ENCODE measurements at regions not wholly inside any gene's neighbourhood (a gene's known extent, or its start where the extent isn't known, plus 50 kb on each side); places are given as distances from the start of the nearest gene placed in this dataset.

DNA sequence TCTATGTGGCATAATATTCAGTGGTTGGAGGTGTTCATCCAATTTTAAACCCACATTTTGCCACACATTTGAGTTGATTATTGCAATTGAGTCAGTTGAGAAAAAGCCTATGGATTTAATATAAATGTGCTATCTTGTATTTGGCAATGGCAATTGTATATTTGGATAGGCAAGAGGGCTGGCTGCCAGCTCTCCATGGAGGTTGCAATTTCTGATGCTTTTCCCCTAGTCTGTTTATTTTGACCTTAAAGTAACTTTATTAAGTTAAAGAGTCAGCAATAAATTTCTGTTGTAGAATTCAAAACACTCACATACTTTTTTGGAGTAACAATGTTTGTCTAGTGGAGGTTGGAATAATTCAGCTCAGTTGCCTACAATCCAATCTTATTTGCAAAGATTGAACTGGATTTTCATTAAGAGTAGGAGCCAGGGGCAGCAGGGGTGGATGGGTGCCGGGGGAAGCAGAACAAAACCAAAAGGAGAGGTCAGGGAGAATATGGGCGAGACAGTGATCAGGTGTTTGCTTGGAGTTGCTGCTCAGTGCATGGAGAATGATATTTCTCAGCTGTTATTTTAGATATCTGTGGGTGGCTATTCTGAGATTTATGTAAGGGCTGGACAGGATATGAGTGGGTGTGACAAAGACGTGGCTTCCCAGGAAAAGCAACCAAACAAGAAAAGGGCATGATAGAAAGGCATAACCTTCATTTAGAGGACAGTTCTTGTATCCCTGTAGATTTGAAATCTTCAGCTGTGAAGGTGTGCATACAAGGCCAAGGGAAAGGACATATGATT is 163.0 kb downstream of the HDGFL1 start:
- H3K4me3 Mint-ChIP-seq = no peak overlapping the region
- H3K4me1 Mint-ChIP-seq = no peaks in the 10 kb centered on the region
- peaks cover 0 to 2% (median 0%) of the 10 kb centered on the region in 3 donors for H3K27me3 Mint-ChIP-seq (ENCODE audit: low read depth in 3 of 3)
- DNase-seq = no peak
- H3K9me3 Mint-ChIP-seq = peaks cover 4 to 22% (median 9%) of the 10 kb centered on the region in 6 donors
- no peaks in the 10 kb centered on the region for H3K36me3 Mint-ChIP-seq
- no peak overlapping the region for H3K27ac Mint-ChIP-seq

DNA sequence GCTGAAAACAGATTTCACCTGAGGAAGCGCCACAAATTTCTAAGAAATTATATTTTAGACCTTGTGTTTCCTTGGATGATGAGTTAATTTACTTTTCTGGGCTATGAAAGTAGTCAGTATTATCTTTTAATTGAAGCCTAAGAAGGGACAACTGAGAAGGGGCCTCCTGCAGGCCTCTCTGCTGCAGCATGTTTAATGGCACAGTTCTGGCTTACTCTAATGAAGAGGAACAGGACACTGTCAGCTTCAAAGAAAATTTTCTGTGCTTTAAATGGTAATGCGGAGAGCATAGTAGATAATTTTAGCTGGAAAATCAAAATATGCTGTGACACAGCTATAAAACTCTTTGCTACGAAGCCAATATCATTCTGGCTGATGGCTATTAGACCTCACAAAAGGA is 167.4 kb downstream of the HDGFL1 start:
- H3K36me3 Mint-ChIP-seq = no peaks in the 10 kb centered on the region
- H3K27me3 Mint-ChIP-seq (ENCODE audit: low read depth in 3 of 3) = peaks cover 0 to 2% (median 0%) of the 10 kb centered on the region in 3 donors
- no peaks in the 10 kb centered on the region for H3K4me1 Mint-ChIP-seq
- H3K4me3 Mint-ChIP-seq = no peak overlapping the region
- no peak for DNase-seq
- H3K9me3 Mint-ChIP-seq = peaks cover 3 to 30% (median 10%) of the 10 kb centered on the region in 6 donors
- H3K27ac Mint-ChIP-seq = no peak overlapping the region

- H3K4me3 Mint-ChIP-seq = no peak overlapping the region
- peaks cover 3 to 34% (median 10%) of the 10 kb centered on the region in 6 donors for H3K9me3 Mint-ChIP-seq
- DNase-seq = no peak
- no peaks in the 10 kb centered on the region for H3K36me3 Mint-ChIP-seq
- H3K4me1 Mint-ChIP-seq = no peaks in the 10 kb centered on the region
- peaks cover 0 to 2% (median 0%) of the 10 kb centered on the region in 3 donors for H3K27me3 Mint-ChIP-seq (ENCODE audit: low read depth in 3 of 3)
- H3K27ac Mint-ChIP-seq = no peak overlapping the region
These were observed 168.0 kb downstream of the HDGFL1 start for GRCh38 chr6:22737331-22737730.

DNA sequence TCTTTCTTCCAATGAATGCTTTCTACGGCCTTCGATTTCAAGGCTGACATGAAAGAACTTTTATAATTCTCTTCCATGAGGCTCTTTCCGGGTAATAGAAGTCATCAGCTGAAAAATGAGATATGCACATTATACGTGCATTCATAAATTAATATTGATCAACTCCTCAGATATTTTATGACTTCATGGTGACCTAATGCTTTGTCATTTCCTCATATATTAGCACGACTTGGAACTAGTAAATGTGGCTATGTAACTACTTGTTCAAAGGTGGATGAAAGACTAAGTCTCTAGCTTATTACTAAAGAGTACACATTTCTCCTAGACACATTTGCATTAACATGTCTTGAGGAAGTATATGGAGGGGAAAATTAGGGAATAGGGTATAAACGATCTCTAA is 168.8 kb downstream of the HDGFL1 start:
- Mint-ChIP-seq H3K4me1 (no peaks in the 10 kb centered on the region), H3K36me3 (no peaks in the 10 kb centered on the region), H3K27me3 (ENCODE audit: low read depth in 3 of 3) (peaks cover 0 to 2% (median 0%) of the 10 kb centered on the region in 3 donors)

DNA sequence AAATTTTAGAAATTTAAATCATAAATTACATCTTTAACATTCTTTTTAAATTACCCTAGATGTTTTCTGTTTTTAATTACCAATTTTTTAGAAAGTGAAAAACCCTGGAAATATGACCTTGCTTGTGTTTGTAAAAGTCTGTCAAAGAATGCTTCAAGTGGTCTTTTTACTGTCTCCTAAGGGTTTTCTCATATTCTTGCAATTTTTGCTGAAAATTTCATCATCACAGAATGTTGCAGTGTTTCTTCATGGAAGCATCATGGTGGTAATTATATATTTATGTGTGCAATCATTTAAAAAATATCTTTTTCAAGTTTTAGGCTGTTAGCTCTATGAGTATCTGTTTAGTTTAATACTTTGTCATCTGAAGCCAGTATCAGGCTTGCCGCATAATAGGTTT is 178.2 kb downstream of the HDGFL1 start:
- no peak for DNase-seq
- Mint-ChIP-seq H3K36me3 (no peaks in the 10 kb centered on the region), H3K27ac (no peak overlapping the region), H3K4me3 (no peak overlapping the region), H3K9me3 (peaks cover 3 to 17% (median 6%) of the 10 kb centered on the region in 6 donors), H3K27me3 (ENCODE audit: low read depth in 3 of 3) (no peaks in the 10 kb centered on the region), H3K4me1 (no peaks in the 10 kb centered on the region)

More for the DNA sequence above, 168.8 kb downstream of the HDGFL1 start:
- Mint-ChIP-seq H3K4me3 (no peak overlapping the region), H3K9me3 (peaks cover 6 to 35% (median 9%) of the 10 kb centered on the region in 6 donors), H3K27ac (no peak overlapping the region)
- no peak for DNase-seq

- peaks cover 2 to 17% (median 3%) of the 10 kb centered on the region in 6 donors for H3K9me3 Mint-ChIP-seq
These were observed 179.3 kb downstream of the HDGFL1 start for GRCh38 chr6:22748681-22749080.

GRCh38 chr6:22749696-22750095 is 180.3 kb downstream of the HDGFL1 start:
- Mint-ChIP-seq H3K4me1 (no peaks in the 10 kb centered on the region), H3K4me3 (no peak overlapping the region), H3K36me3 (no peaks in the 10 kb centered on the region), H3K27me3 (ENCODE audit: low read depth in 3 of 3) (no peaks in the 10 kb centered on the region), H3K9me3 (peaks cover 2 to 14% (median 3%) of the 10 kb centered on the region in 6 donors), H3K27ac (no peak overlapping the region)
- no peak for DNase-seq

More at GRCh38 chr6:22748681-22749080, 179.3 kb downstream of the HDGFL1 start:
- no peak for DNase-seq
- no peaks in the 10 kb centered on the region for H3K4me1 Mint-ChIP-seq
- no peak overlapping the region for H3K4me3 Mint-ChIP-seq
- H3K27ac Mint-ChIP-seq = no peak overlapping the region
- no peaks in the 10 kb centered on the region for H3K27me3 Mint-ChIP-seq (ENCODE audit: low read depth in 3 of 3)
- no peaks in the 10 kb centered on the region for H3K36me3 Mint-ChIP-seq

DNA sequence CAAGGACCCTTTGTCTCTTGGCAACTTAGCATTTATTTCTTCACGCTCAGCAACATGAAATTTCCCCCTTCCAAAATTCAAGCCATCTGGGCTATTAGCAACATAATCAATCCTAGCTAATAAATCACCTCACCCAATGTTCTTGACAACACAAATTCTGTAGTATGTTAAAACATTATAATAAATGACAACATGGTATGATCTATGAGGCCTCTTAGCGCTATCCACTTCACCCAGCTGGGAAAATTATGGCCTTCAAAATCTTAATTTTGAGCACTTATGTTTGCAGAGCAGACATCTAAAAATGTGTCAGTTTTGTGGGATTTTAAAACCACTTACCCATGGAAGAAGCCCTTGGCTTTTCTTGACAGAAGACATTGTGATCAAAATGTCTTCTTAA is 181.9 kb downstream of the HDGFL1 start:
- DNase-seq = no peak
- H3K4me1 Mint-ChIP-seq = no peaks in the 10 kb centered on the region
- H3K4me3 Mint-ChIP-seq = no peak overlapping the region
- H3K27ac Mint-ChIP-seq = no peak overlapping the region
- H3K27me3 Mint-ChIP-seq (ENCODE audit: low read depth in 3 of 3) = no peaks in the 10 kb centered on the region
- no peaks in the 10 kb centered on the region for H3K36me3 Mint-ChIP-seq
- H3K9me3 Mint-ChIP-seq = peaks cover 2 to 14% (median 3%) of the 10 kb centered on the region in 6 donors

DNA sequence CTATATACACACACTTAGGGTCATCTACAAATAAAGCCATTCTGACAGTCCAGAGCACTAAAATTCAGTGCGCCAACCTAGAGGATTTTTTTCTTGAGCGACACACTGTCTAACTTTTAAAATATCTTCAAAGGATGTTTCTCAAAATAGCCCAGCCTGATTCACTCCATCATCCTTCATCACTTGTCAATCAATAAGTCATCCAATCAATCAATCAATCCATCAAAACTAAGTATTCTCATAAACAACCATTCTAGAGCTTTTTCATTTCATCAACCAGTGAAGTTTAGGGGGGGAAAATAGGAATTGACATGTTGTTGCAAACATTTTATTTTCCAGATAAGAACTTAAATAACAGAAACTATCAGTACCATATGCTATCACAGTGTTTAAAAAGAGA is 183.2 kb downstream of the HDGFL1 start:
- Mint-ChIP-seq H3K27ac (no peak overlapping the region), H3K36me3 (no peaks in the 10 kb centered on the region), H3K27me3 (ENCODE audit: low read depth in 3 of 3) (no peaks in the 10 kb centered on the region), H3K4me3 (no peak overlapping the region), H3K9me3 (peaks cover 2 to 14% (median 3%) of the 10 kb centered on the region in 6 donors), H3K4me1 (no peaks in the 10 kb centered on the region)
- DNase-seq = no peak

DNA sequence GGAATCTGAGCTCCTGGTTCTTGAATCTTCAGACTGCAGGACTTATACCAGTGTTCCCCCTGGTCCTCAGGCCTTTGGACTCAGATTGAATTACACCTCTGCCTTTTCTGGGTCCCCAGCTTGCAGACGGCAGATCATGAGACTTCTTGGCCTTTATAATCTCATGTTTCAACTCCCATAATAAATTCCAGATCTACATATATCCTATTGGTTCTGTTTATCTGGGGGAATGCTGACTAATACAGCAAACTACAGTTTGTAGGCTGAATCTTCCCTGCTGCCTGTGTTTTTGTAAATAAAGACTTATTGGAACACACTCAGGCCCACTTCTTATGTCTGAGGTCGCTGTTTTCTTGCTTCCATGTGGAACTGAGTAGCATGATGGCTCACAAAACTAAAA is 184.7 kb downstream of the HDGFL1 start:
- H3K36me3 Mint-ChIP-seq = no peaks in the 10 kb centered on the region
- H3K27me3 Mint-ChIP-seq (ENCODE audit: low read depth in 3 of 3) = no peaks in the 10 kb centered on the region
- peaks cover 0 to 20% (median 2%) of the 10 kb centered on the region in 6 donors for H3K9me3 Mint-ChIP-seq
- no peak for DNase-seq
- H3K4me3 Mint-ChIP-seq = no peak overlapping the region
- no peak overlapping the region for H3K27ac Mint-ChIP-seq
- no peaks in the 10 kb centered on the region for H3K4me1 Mint-ChIP-seq

GRCh38 chr6:22755605-22756004 is 186.2 kb downstream of the HDGFL1 start:
- Mint-ChIP-seq H3K9me3 (peaks cover 0 to 23% (median 2%) of the 10 kb centered on the region in 6 donors), H3K27me3 (ENCODE audit: low read depth in 3 of 3) (no peaks in the 10 kb centered on the region), H3K4me1 (no peaks in the 10 kb centered on the region), H3K36me3 (no peaks in the 10 kb centered on the region), H3K4me3 (no peak overlapping the region), H3K27ac (no peak overlapping the region)
- no peak for DNase-seq

DNA sequence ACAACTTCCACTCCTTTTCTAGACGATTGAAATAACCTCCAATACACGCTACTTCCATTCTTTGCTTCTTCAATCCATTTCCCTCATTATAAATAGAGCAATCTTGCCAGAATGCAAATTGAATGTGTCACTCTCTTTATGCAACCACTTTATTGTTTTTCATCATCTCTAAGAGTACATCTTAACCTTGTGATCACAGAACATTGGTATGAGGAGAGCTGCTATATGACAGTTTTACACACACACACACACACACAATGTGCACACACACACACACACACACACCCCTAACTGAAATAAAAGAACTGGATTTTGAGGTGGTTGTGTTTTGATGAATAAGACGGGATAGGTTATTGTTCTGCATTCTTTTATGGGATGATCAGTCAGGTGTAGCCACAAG is 187.0 kb downstream of the HDGFL1 start:
- H3K9me3 Mint-ChIP-seq = peaks cover 0 to 19% (median 2%) of the 10 kb centered on the region in 6 donors
- DNase-seq = no peak
- H3K4me3 Mint-ChIP-seq = no peak overlapping the region
- H3K27ac Mint-ChIP-seq = no peak overlapping the region
- H3K36me3 Mint-ChIP-seq = no peaks in the 10 kb centered on the region
- H3K4me1 Mint-ChIP-seq = no peaks in the 10 kb centered on the region
- no peaks in the 10 kb centered on the region for H3K27me3 Mint-ChIP-seq (ENCODE audit: low read depth in 3 of 3)

- Mint-ChIP-seq H3K4me3 (no peak overlapping the region), H3K4me1 (no peaks in the 10 kb centered on the region), H3K27ac (no peak overlapping the region), H3K36me3 (peaks cover 0 to 2% (median 0%) of the 10 kb centered on the region in 3 donors), H3K27me3 (ENCODE audit: low read depth in 3 of 3) (peaks cover 0 to 2% (median 0%) of the 10 kb centered on the region in 3 donors), H3K9me3 (peaks cover 0 to 31% (median 3%) of the 10 kb centered on the region in 6 donors)
- DNase-seq = no peak
These were observed 195.1 kb downstream of the HDGFL1 start for GRCh38 chr6:22764496-22764895.

- peaks cover 0 to 3% (median 0%) of the 10 kb centered on the region in 3 donors for H3K36me3 Mint-ChIP-seq
- no peaks in the 10 kb centered on the region for H3K4me1 Mint-ChIP-seq
- no peak for DNase-seq
- H3K27ac Mint-ChIP-seq = no peak overlapping the region
- H3K9me3 Mint-ChIP-seq = peaks cover 0 to 29% (median 4%) of the 10 kb centered on the region in 6 donors
- H3K27me3 Mint-ChIP-seq (ENCODE audit: low read depth in 3 of 3) = peaks cover 0 to 2% (median 0%) of the 10 kb centered on the region in 3 donors
- H3K4me3 Mint-ChIP-seq = no peak overlapping the region
These were observed 195.6 kb downstream of the HDGFL1 start for GRCh38 chr6:22765015-22765414.

All from immature natural killer cell (primary cell).